ENCODE measurements at regions not wholly inside any gene's neighbourhood (a gene's known extent, or its start where the extent isn't known, plus 50 kb on each side); places are given as distances from the start of the nearest gene placed in this dataset.
"Not testable (repeated sequence)": the region's sequence is repeated elsewhere in the genome, so short reads cannot be mapped to it uniquely, and the experiment has no call there.

DNA sequence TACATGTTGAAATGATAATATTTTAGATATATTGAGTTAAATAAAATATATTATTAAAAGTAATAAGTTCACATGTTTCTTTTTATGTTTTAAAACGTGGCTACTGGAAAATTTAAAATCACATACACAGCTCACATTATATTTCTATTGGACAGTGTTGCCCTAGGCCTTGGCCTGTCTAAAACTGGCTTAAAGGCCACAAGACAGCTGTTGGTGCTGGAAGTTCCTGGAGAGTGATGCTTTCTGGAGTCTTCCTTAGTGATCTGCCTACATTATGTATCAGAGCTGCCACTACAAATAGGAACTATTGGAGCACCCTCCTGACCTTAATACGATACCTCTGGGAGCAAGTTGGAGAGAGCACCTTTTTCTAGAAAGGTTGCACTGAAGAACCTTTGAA is 254.1 kb upstream of the C2CD4B start:
- intact Hi-C loops (cut with DNase I), result no loop called here
- no peak for DNase-seq
- WGBS (ENCODE audit: insufficient coverage, low coverage, low lambda C conversion rate, missing lambda C conversion rate), result 83% methylated on average over 2 of the region's 2 CpGs
- no peak overlapping the region for H3K4me3 ChIP-seq
- ATAC-seq, result no peak
- TF ChIP-seq, protein P1, sequence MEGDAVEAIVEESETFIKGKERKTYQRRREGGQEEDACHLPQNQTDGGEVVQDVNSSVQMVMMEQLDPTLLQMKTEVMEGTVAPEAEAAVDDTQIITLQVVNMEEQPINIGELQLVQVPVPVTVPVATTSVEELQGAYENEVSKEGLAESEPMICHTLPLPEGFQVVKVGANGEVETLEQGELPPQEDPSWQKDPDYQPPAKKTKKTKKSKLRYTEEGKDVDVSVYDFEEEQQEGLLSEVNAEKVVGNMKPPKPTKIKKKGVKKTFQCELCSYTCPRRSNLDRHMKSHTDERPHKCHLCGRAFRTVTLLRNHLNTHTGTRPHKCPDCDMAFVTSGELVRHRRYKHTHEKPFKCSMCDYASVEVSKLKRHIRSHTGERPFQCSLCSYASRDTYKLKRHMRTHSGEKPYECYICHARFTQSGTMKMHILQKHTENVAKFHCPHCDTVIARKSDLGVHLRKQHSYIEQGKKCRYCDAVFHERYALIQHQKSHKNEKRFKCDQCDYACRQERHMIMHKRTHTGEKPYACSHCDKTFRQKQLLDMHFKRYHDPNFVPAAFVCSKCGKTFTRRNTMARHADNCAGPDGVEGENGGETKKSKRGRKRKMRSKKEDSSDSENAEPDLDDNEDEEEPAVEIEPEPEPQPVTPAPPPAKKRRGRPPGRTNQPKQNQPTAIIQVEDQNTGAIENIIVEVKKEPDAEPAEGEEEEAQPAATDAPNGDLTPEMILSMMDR (IDR thresholded peaks at IDR 0.05), result no peak
- TF ChIP-seq POLR2A (IDR thresholded peaks at IDR 0.05), result no peak
- H3K36me3 ChIP-seq, result no peaks in the 10 kb centered on the region
- no peaks in the 10 kb centered on the region for H3K4me1 ChIP-seq
- H3K27me3 ChIP-seq, result no peaks in the 10 kb centered on the region
- H3K9me3 ChIP-seq, result no peaks in the 10 kb centered on the region
- no peak overlapping the region for H3K27ac ChIP-seq

DNA sequence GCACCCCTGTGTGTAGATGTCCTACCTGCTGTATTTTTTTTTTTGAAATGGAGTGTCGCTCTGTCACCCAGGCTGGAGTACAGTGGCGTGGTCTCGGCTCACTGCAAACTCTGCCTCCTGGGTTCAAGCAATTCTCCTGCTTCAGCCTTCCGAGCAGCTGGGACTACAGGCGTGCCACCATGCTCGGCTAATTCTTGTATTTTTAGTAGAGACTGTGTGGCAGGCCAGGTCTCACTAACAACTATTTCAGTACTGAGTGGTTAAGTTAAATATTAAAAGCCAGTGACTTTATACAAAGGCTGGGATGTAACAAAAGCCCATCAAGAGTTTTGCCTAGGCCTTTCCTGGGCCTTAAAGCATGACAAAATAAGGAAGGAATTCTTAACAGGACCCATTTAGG is 255.3 kb upstream of the C2CD4B start:
- H3K27ac ChIP-seq; ATAC-seq; intact Hi-C loops (cut with DNase I); H3K27me3 ChIP-seq; H3K9me3 ChIP-seq; DNase-seq; H3K4me3 ChIP-seq; H3K36me3 ChIP-seq; H3K4me1 ChIP-seq: not testable (repeated sequence)
- WGBS (ENCODE audit: insufficient coverage, low coverage, low lambda C conversion rate, missing lambda C conversion rate), result 86% methylated on average over 4 of the region's 6 CpGs

DNA sequence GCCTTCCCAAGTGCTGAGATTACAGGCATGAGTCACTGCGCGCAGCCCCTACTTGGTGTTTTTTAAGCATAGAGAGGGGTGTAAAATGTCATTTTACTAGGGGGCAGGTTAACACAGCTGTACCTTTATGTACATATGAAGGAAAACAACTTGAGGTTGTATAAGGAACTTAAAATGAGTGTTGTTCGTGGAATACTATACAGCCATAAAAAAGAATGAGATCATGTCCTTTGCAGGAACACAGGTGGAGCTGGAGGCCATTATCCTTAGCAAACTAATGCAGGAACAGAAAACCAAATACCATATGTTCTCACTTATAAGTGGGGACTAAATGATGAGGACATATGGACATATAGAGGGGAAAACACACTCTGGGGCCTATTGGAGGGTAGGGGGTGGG is 256.2 kb upstream of the C2CD4B start:
- H3K4me1 ChIP-seq, result no peaks in the 10 kb centered on the region
- no peak overlapping the region for H3K27ac ChIP-seq
- no peak for DNase-seq
- H3K36me3 ChIP-seq, result no peaks in the 10 kb centered on the region
- H3K4me3 ChIP-seq, result no peak overlapping the region
- no peak for ATAC-seq
- H3K9me3 ChIP-seq, result no peaks in the 10 kb centered on the region
- TF ChIP-seq, protein P1 (IDR thresholded peaks at IDR 0.05), result no peak
- no peak for TF ChIP-seq POLR2A (IDR thresholded peaks at IDR 0.05)
- WGBS (ENCODE audit: insufficient coverage, low coverage, low lambda C conversion rate, missing lambda C conversion rate), result 97% methylated on average over 3 of the region's 3 CpGs
- intact Hi-C loops (cut with DNase I), result no loop called here
- H3K27me3 ChIP-seq, result no peaks in the 10 kb centered on the region

DNA sequence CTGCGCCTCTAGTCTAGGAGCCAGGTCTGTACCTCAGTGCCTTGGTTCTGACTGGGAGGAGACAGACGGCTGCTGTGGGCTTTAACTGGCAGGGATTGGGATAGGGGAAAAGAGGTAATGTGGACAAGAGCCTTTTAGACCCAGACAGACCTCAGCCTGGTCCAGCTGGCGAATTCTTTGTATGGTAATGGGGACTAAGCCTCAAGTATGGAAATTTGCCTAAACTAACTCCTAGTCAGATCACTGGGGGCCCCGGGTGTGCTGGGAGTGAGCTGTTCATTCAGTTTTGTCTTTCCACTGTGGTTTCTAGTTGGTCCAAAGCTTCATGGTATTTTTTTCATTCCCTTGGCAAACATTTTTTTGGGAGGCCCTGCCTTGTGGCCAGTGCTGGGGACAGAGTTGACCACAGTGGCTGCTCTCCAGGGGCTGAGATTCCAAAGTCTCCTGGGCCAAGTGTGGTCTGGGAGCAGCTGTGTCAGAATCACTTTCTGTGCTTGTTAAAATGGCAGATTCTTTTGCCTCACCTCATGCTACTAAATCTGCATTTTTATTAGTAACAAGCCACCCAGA is 261.4 kb upstream of the C2CD4B start:
- 58% methylated on average over 3 of the region's 4 CpGs for WGBS (ENCODE audit: insufficient coverage, low coverage, low lambda C conversion rate, missing lambda C conversion rate)
- Histone ChIP-seq H3K9me3 (no peaks in the 10 kb centered on the region), H3K4me3 (no peak overlapping the region), H3K27ac (no peak overlapping the region), H3K4me1 (no peaks in the 10 kb centered on the region), H3K36me3 (no peaks in the 10 kb centered on the region), H3K27me3 (no peaks in the 10 kb centered on the region)
- peak in 1 of 4 donors; percentile 76 for ATAC-seq
- peak in 1 of 3 donors; percentile 54 for DNase-seq
- TF ChIP-seq POLR2A (IDR thresholded peaks at IDR 0.05), result no peak
- TF ChIP-seq, protein P1 (IDR thresholded peaks at IDR 0.05), result no peak
- intact Hi-C loops (cut with DNase I), result no loop called here

DNA sequence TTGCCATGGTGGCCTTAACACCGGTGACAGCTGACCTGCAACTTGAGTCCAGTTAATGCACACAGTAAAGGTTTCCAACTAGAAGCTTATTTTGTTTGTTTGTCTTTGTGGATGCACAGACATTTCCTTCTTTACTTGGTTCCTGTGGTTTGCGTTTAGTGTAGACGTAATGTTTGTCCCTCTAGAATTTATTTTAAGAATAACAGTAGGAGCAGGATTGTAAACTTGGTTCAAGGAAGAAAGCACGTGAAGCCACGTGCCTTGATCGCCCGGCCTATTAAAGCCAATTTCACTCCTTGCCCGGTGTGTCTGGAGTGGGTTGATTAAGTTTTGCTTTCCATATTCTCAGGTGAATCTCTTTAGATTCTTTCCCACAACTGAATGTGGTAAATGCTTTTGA is 263.2 kb upstream of the C2CD4B start:
- TF ChIP-seq, protein P1 (IDR thresholded peaks at IDR 0.05), result no peak
- no peak for TF ChIP-seq POLR2A (IDR thresholded peaks at IDR 0.05)
- H3K9me3 ChIP-seq, result no peaks in the 10 kb centered on the region
- 97% methylated on average over 8 of the region's 8 CpGs for WGBS (ENCODE audit: insufficient coverage, low coverage, low lambda C conversion rate, missing lambda C conversion rate)
- DNase-seq (no peak), ATAC-seq (no peak)
- no peak overlapping the region for H3K4me3 ChIP-seq
- no peak overlapping the region for H3K27ac ChIP-seq
- H3K27me3 ChIP-seq, result no peaks in the 10 kb centered on the region
- H3K36me3 ChIP-seq, result no peaks in the 10 kb centered on the region
- intact Hi-C loops (cut with DNase I), result no loop called here
- H3K4me1 ChIP-seq, result no peaks in the 10 kb centered on the region
